MM.1S (cell line): ENCODE measurements at regions not wholly inside any gene's neighbourhood (a gene's known extent, or its start where the extent isn't known, plus 50 kb on each side); places are given as distances from the start of the nearest gene placed in this dataset.

Experiments
- DNase-seq: peaks from one replicate; pipeline ENCODE4 v3.0.0-alpha.2; 2015
- H2AFZ ChIP-seq: fragments of 300-600 bp; sonication (generic); 2 replicates; pipeline ENCODE4 v1.6.0; 2016; ENCODE audit warnings: antibody characterized with exemption, low read length
- H3F3A ChIP-seq: fragments of 300-600 bp; sonication (generic); 2 replicates; pipeline ENCODE4 v1.6.1; 2016; ENCODE audit warnings: mild to moderate bottlenecking, antibody characterized with exemption, low read length, moderate library complexity, mixed read lengths; ENCODE audit not compliant: insufficient read depth
- H3K27ac ChIP-seq: fragments of 300-600 bp; sonication (generic); 2 replicates; pipeline ENCODE4 v1.5.1; 2016; ENCODE audit warnings: mild to moderate bottlenecking, low read length
- H3K27me3 ChIP-seq: fragments of 300-600 bp; sonication (generic); replicated peaks from 2 replicates; pipeline ENCODE4 v1.6.0; 2016; ENCODE audit warnings: low read length; ENCODE audit not compliant: insufficient read depth
- H3K36me3 ChIP-seq: fragments of 300-600 bp; sonication (generic); replicated peaks from 2 replicates; pipeline ENCODE4 v1.6.1; 2016; ENCODE audit warnings: mild to moderate bottlenecking, low read length, mixed read lengths; ENCODE audit not compliant: insufficient read depth
- H3K4me1 ChIP-seq: fragments of 300-600 bp; sonication (generic); 2 replicates; pipeline ENCODE4 v1.6.1; 2016; ENCODE audit warnings: low read length, mixed read lengths
- H3K4me2 ChIP-seq: fragments of 300-600 bp; sonication (generic); 2 replicates; pipeline ENCODE4 v1.6.0; 2016; ENCODE audit warnings: low read depth, low read length
- H3K4me3 ChIP-seq: fragments of 300-600 bp; sonication (generic); 2 replicates; pipeline ENCODE4 v1.5.1; 2016; ENCODE audit warnings: low read length, mixed read lengths
- H3K79me2 ChIP-seq: fragments of 300-600 bp; sonication (generic); 2 replicates; pipeline ENCODE4 v1.6.1; 2016; ENCODE audit warnings: mixed run types, low read length, mixed read lengths
- H3K9ac ChIP-seq: fragments of 300-600 bp; sonication (generic); 2 replicates; pipeline ENCODE4 v1.6.1; 2016; ENCODE audit warnings: low read length, mixed read lengths
- H3K9me2 ChIP-seq: fragments of 300-600 bp; sonication (generic); replicated peaks from 2 replicates; pipeline ENCODE4 v1.6.1; 2016; ENCODE audit warnings: mild to moderate bottlenecking, low read length, mixed read lengths; ENCODE audit not compliant: insufficient read depth
- H3K9me3 ChIP-seq: fragments of 300-600 bp; sonication (generic); replicated peaks from 2 replicates; pipeline ENCODE4 v1.6.1; 2016; ENCODE audit warnings: mild to moderate bottlenecking, low read length, mixed read lengths; ENCODE audit not compliant: insufficient read depth
- H4K20me1 ChIP-seq: fragments of 300-600 bp; sonication (generic); 2 replicates; pipeline ENCODE4 v1.6.1; 2016; ENCODE audit warnings: mild to moderate bottlenecking, low read length, moderate library complexity, mixed read lengths; ENCODE audit not compliant: insufficient read depth
- EZH2 ChIP-seq: fragments of 300-600 bp; sonication (generic); optimal IDR thresholded peaks from 2 replicates; pipeline ENCODE3; 2017; ENCODE audit warnings: low read depth, mild to moderate bottlenecking, antibody characterized with exemption, low read length, mixed read lengths
- EZH2phosphoT487 ChIP-seq: fragments of 300-600 bp; sonication (generic); IDR thresholded peaks from 2 replicates; pipeline ENCODE4 v1.6.1; 2018; ENCODE audit warnings: antibody characterized with exemption, low read length
- TF ChIP-seq, protein P1 (sequence below): fragments of 300-600 bp; sonication (generic); IDR thresholded peaks from 2 replicates; pipeline ENCODE4 v1.5.1; 2016; ENCODE audit warnings: antibody characterized with exemption, low read length, mixed read lengths

DNA sequence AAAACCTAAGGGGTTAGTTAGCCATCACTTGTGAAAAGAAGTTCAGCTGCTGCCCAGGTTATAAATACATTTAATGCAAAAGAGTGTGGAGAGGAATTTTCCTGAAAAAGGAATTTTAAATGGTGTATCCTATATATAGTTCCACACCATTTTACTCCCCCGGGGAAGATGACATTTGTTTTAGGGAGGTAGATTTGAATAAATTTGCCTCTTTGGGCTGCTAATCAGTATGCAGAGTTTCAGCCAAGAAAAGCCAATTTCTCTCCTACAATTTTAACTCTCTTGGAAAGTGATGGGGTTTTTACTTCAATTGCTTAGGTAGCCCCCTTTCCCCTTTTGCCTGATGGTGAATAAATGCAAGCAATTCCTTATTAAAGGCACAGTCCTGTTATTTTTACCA lies 161.2 kb downstream of the OTOL1 start:
- Histone ChIP-seq H2AFZ (no peak overlapping the region), H3K4me1 (no peaks in the 10 kb centered on the region), H3K27me3 (no peaks in the 10 kb centered on the region), H3K4me3 (no peak overlapping the region), H3K79me2 (no peaks in the 10 kb centered on the region), H4K20me1 (no peaks in the 10 kb centered on the region), H3K36me3 (no peaks in the 10 kb centered on the region), H3K9ac (no peak overlapping the region), H3K9me2 (no peaks in the 10 kb centered on the region), H3F3A (no peaks in the 10 kb centered on the region), H3K9me3 (no peaks in the 10 kb centered on the region), H3K27ac (no peak overlapping the region), H3K4me2 (no peak overlapping the region)
- no peak for DNase-seq
- TF ChIP-seq, protein P1, sequence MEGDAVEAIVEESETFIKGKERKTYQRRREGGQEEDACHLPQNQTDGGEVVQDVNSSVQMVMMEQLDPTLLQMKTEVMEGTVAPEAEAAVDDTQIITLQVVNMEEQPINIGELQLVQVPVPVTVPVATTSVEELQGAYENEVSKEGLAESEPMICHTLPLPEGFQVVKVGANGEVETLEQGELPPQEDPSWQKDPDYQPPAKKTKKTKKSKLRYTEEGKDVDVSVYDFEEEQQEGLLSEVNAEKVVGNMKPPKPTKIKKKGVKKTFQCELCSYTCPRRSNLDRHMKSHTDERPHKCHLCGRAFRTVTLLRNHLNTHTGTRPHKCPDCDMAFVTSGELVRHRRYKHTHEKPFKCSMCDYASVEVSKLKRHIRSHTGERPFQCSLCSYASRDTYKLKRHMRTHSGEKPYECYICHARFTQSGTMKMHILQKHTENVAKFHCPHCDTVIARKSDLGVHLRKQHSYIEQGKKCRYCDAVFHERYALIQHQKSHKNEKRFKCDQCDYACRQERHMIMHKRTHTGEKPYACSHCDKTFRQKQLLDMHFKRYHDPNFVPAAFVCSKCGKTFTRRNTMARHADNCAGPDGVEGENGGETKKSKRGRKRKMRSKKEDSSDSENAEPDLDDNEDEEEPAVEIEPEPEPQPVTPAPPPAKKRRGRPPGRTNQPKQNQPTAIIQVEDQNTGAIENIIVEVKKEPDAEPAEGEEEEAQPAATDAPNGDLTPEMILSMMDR, result no peak
- TF ChIP-seq EZH2phosphoT487 (no peak), EZH2 (no peak)

DNA sequence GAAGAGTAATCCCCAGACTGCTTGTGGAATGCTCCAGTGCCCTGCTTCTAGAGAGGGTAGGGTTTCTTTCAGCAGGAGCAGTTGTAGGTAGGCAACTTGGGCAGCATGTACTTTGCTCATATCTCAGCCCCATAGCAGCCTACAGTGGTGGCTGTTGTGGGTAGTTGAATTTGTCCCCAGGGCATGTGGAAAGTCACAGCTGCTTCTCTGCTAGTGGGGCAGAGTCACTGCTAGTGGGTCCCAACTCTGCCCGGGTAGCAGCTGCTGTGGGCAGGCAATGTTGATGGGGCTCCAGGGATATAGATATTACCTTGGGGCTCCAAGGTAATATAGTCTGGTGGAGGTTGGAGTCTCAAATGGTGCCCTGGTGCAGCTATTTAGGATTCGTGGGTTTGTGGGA lies 174.5 kb downstream of the OTOL1 start:
- TF ChIP-seq, protein P1, result no peak
- no peak for TF ChIP-seq EZH2phosphoT487
- TF ChIP-seq EZH2, result no peak
- Histone ChIP-seq H3K4me2 (no peak overlapping the region), H3K36me3 (no peaks in the 10 kb centered on the region), H3K9me3 (no peaks in the 10 kb centered on the region), H2AFZ (no peak overlapping the region), H3K27me3 (no peaks in the 10 kb centered on the region), H3K4me1 (no peaks in the 10 kb centered on the region), H3K9ac (no peak overlapping the region), H3K4me3 (no peak overlapping the region), H3F3A (no peaks in the 10 kb centered on the region), H3K27ac (no peak overlapping the region), H4K20me1 (no peaks in the 10 kb centered on the region), H3K79me2 (no peaks in the 10 kb centered on the region), H3K9me2 (no peaks in the 10 kb centered on the region)
- no peak for DNase-seq

DNA sequence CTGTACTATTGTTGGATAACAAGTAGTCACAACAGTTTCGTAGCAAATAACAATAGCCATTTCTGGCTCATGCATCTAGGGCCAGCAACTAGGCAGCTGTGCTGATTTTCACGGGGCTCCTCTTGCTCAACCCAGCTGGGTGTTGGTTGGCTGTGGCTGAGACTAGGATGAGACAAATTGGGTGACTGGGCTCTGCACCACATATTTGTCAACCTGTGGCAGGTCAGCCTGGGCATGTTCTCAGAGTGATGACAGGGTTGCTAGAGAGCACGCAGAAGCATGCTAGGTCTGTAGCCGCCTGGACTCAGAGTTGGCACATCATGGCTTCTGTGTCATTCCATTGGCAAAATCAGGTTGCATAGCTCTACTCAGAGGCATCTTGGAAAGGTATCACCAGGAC lies 175.9 kb downstream of the OTOL1 start:
- no peak for DNase-seq
- H3K79me2 ChIP-seq, result no peaks in the 10 kb centered on the region
- no peak overlapping the region for H3K4me2 ChIP-seq
- no peaks in the 10 kb centered on the region for H3K9me3 ChIP-seq
- no peaks in the 10 kb centered on the region for H3K36me3 ChIP-seq
- H3K27me3 ChIP-seq, result no peaks in the 10 kb centered on the region
- no peak overlapping the region for H2AFZ ChIP-seq
- no peak overlapping the region for H3K4me3 ChIP-seq
- no peaks in the 10 kb centered on the region for H3K9me2 ChIP-seq
- no peak overlapping the region for H3K9ac ChIP-seq
- no peak overlapping the region for H3K27ac ChIP-seq
- no peaks in the 10 kb centered on the region for H3F3A ChIP-seq
- no peaks in the 10 kb centered on the region for H3K4me1 ChIP-seq
- TF ChIP-seq EZH2, result no peak
- TF ChIP-seq, protein P1, result no peak
- TF ChIP-seq EZH2phosphoT487, result no peak
- H4K20me1 ChIP-seq, result no peaks in the 10 kb centered on the region
